ENCODE measurements at regions not wholly inside any gene's neighbourhood (a gene's known extent, or its start where the extent isn't known, plus 50 kb on each side); places are given as distances from the start of the nearest gene placed in this dataset.
"Not testable (repeated sequence)": the region's sequence is repeated elsewhere in the genome, so short reads cannot be mapped to it uniquely, and the experiment has no call there.

DNA sequence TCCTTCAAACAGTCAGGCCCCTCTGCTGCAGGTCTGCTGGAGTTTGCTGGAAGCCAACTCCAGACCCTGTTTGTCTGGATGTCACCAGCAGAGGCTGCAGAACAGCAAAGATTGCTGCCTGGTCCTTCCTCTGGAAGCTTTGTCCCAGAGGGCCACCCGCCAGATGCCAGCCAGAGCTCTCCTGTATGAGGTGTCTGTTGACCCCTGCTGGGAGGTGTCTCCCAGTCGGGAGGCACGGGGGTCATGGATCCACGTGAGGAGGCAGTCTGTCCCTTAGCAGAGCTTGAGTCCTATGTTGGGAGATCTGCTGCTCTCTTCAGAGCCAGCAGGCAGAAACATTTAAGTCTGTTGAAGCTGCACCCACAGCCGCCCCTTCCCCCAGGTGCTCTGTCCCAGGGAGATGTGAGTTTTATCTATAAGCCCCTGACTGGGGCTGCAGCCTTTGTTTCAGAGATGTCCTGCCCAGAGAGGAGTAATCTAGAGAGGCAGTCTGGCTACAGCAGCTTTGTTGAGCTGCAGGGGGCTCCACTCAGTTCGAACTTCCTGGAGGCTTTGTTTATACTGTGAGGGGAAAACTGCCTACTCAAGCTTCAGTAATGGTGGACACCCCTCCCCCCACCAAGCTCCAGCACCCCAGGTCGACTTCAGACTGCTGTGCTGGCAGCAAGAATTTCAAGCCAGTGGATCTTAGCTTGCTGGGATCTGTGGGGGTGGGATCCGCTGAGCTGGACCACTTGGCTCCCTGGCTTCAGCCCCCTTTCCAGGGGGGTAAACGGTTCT is 72.1 kb downstream of the OGFRL1 start:
- H3K4me1 ChIP-seq (ENCODE audit: control insufficient read depth, insufficient read depth, low read length); H3K36me3 ChIP-seq (ENCODE audit: control insufficient read depth in 2 of 2, insufficient read depth in 1 of 2, low read length in 2 of 2); H3K9me3 ChIP-seq (ENCODE audit: control insufficient read depth, insufficient read depth, low read depth, low read length); H3K4me3 ChIP-seq (ENCODE audit: low read depth, low read length); H3K27ac ChIP-seq (ENCODE audit: extremely low read depth, low read depth, low read length): not testable (repeated sequence)
- TF ChIP-seq ZIC2 (tag by site-specific recombination; IDR thresholded peaks at IDR 0.05): peak; percentile 12; the same call in 1 of the 2 replicates
- ChIA-PET CTCF (interaction anchor here (0.7 kb wide), 1 partner anchor 144 kb away, joined by 3 read pairs; no protein-coding TSS in a partner anchor), POLR2A (interaction anchor here (0.7 kb wide), 1 partner anchor 108 kb away, joined by 3 read pairs; no protein-coding TSS in a partner anchor)

DNA sequence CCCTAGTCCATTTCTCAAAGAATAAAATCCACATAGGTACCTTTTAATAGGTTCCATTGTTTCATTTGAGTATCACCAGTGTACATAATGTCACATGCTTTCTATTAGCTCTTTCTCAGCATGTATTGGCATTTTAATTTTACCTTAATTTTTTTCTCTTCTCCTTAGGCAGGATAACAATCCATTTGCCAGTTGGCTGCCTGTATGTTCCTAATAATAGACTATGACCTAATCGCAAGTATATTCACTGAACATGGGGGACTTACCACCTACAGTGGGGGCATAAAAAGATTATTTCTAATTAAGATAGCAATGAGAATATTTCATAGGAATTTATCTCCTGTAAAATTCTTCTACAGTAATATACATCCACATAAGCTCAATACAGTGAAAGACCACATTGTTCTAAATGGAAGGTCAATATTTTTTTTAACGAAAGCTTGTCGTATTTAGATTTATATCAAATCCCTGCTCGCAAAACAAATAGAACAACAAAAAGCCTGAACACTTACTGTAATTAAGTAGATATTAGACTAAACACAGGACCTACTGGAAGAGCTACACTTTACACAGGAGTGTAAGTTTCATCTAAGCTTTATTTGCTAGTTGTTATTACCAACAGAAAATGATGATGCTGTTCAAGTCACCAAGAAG is 76.4 kb downstream of the OGFRL1 start:
- TF ChIP-seq, protein P1, sequence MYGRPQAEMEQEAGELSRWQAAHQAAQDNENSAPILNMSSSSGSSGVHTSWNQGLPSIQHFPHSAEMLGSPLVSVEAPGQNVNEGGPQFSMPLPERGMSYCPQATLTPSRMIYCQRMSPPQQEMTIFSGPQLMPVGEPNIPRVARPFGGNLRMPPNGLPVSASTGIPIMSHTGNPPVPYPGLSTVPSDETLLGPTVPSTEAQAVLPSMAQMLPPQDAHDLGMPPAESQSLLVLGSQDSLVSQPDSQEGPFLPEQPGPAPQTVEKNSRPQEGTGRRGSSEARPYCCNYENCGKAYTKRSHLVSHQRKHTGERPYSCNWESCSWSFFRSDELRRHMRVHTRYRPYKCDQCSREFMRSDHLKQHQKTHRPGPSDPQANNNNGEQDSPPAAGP (tag by site-specific recombination; IDR thresholded peaks at IDR 0.05): no peak
- TF ChIP-seq ZNF658 (tag by site-specific recombination; IDR thresholded peaks at IDR 0.05) (no peak), ZNF670 (tag by site-specific recombination; IDR thresholded peaks at IDR 0.05; ENCODE audit: low read depth) (no peak), ZNF16 (tag by site-specific recombination; IDR thresholded peaks at IDR 0.05; ENCODE audit: low read depth) (no peak), ZNF221 (tag by site-specific recombination; IDR thresholded peaks at IDR 0.05; ENCODE audit: borderline replicate concordance) (no peak), ZNF747 (tag by site-specific recombination; IDR thresholded peaks at IDR 0.05) (no peak), ZNF302 (tag by site-specific recombination; IDR thresholded peaks at IDR 0.05; ENCODE audit: low read depth) (no peak), ZNF843 (tag by site-specific recombination; IDR thresholded peaks at IDR 0.05) (no peak), ZNF701 (tag by site-specific recombination; IDR thresholded peaks at IDR 0.05) (no peak), ZNF707 (tag by site-specific recombination; IDR thresholded peaks at IDR 0.05) (no peak), MYNN (tag by site-specific recombination; IDR thresholded peaks at IDR 0.05; ENCODE audit: borderline replicate concordance) (no peak), ZNF555 (tag by site-specific recombination; conservative IDR thresholded peaks at IDR 0.05) (no peak), KLF7 (tag by site-specific recombination; IDR thresholded peaks at IDR 0.05; ENCODE audit: borderline replicate concordance) (no peak), ZFP37 (tag by site-specific recombination; IDR thresholded peaks at IDR 0.05) (no peak)
- TF ChIP-seq, protein P2, sequence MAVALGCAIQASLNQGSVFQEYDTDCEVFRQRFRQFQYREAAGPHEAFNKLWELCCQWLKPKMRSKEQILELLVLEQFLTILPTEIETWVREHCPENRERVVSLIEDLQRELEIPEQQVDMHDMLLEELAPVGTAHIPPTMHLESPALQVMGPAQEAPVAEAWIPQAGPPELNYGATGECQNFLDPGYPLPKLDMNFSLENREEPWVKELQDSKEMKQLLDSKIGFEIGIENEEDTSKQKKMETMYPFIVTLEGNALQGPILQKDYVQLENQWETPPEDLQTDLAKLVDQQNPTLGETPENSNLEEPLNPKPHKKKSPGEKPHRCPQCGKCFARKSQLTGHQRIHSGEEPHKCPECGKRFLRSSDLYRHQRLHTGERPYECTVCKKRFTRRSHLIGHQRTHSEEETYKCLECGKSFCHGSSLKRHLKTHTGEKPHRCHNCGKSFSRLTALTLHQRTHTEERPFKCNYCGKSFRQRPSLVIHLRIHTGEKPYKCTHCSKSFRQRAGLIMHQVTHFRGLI (tag by site-specific recombination; IDR thresholded peaks at IDR 0.05): no peak
- TF ChIP-seq, protein P3, sequence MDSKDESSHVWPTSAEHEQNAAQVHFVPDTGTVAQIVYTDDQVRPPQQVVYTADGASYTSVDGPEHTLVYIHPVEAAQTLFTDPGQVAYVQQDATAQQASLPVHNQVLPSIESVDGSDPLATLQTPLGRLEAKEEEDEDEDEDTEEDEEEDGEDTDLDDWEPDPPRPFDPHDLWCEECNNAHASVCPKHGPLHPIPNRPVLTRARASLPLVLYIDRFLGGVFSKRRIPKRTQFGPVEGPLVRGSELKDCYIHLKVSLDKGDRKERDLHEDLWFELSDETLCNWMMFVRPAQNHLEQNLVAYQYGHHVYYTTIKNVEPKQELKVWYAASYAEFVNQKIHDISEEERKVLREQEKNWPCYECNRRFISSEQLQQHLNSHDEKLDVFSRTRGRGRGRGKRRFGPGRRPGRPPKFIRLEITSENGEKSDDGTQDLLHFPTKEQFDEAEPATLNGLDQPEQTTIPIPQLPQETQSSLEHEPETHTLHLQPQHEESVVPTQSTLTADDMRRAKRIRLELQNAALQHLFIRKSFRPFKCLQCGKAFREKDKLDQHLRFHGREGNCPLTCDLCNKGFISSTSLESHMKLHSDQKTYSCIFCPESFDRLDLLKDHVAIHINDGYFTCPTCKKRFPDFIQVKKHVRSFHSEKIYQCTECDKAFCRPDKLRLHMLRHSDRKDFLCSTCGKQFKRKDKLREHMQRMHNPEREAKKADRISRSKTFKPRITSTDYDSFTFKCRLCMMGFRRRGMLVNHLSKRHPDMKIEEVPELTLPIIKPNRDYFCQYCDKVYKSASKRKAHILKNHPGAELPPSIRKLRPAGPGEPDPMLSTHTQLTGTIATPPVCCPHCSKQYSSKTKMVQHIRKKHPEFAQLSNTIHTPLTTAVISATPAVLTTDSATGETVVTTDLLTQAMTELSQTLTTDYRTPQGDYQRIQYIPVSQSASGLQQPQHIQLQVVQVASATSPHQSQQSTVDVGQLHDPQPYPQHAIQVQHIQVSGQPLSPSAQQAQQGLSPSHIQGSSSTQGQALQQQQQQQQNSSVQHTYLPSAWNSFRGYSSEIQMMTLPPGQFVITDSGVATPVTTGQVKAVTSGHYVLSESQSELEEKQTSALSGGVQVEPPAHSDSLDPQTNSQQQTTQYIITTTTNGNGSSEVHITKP (tag by site-specific recombination; IDR thresholded peaks at IDR 0.05): no peak
- TF ChIP-seq, protein P4, sequence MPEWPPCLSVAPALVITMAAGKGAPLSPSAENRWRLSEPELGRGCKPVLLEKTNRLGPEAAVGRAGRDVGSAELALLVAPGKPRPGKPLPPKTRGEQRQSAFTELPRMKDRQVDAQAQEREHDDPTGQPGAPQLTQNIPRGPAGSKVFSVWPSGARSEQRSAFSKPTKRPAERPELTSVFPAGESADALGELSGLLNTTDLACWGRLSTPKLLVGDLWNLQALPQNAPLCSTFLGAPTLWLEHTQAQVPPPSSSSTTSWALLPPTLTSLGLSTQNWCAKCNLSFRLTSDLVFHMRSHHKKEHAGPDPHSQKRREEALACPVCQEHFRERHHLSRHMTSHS (tag by site-specific recombination; IDR thresholded peaks at IDR 0.05): no peak
- TF ChIP-seq, protein P5, sequence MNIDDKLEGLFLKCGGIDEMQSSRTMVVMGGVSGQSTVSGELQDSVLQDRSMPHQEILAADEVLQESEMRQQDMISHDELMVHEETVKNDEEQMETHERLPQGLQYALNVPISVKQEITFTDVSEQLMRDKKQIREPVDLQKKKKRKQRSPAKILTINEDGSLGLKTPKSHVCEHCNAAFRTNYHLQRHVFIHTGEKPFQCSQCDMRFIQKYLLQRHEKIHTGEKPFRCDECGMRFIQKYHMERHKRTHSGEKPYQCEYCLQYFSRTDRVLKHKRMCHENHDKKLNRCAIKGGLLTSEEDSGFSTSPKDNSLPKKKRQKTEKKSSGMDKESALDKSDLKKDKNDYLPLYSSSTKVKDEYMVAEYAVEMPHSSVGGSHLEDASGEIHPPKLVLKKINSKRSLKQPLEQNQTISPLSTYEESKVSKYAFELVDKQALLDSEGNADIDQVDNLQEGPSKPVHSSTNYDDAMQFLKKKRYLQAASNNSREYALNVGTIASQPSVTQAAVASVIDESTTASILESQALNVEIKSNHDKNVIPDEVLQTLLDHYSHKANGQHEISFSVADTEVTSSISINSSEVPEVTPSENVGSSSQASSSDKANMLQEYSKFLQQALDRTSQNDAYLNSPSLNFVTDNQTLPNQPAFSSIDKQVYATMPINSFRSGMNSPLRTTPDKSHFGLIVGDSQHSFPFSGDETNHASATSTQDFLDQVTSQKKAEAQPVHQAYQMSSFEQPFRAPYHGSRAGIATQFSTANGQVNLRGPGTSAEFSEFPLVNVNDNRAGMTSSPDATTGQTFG (tag by site-specific recombination; IDR thresholded peaks at IDR 0.05; ENCODE audit: borderline replicate concordance): no peak
- no peaks in the 10 kb centered on the region for H3K4me1 ChIP-seq (ENCODE audit: control insufficient read depth, insufficient read depth, low read length)
- POLR2A ChIA-PET: interaction anchor here (0.8 kb wide), 1 partner anchor 257 kb away, joined by 4 read pairs; no protein-coding TSS in a partner anchor
- no peaks in the 10 kb centered on the region for H3K9me3 ChIP-seq (ENCODE audit: control insufficient read depth, insufficient read depth, low read depth, low read length)
- CTCF ChIA-PET: interaction anchor here (0.7 to 1.2 kb wide), 4 partner anchors 15 to 201 kb away, joined by 3 to 5 read pairs (median 4); no protein-coding TSS in a partner anchor
- H3K4me3 ChIP-seq (ENCODE audit: low read depth, low read length): no peak overlapping the region
- no peaks in the 10 kb centered on the region for H3K36me3 ChIP-seq (ENCODE audit: control insufficient read depth in 2 of 2, insufficient read depth in 1 of 2, low read length in 2 of 2)
- H3K27ac ChIP-seq (ENCODE audit: extremely low read depth, low read depth, low read length): no peak overlapping the region
